HS-5 (cell line): ENCODE measurements at regions not wholly inside any gene's neighbourhood (a gene's known extent, or its start where the extent isn't known, plus 50 kb on each side); places are given as distances from the start of the nearest gene placed in this dataset.

ENCODE experiments used
- DNase-seq: peaks from one replicate; pipeline ENCODE4 v3.0.0-alpha.2; 2012; ENCODE audit warnings: low read depth

GRCh38 chr10:117424883-117425649, 49.8 kb upstream of the PDZD8 start:
- no peak for DNase-seq
